HPDE6-E6E7 (cell line): ENCODE measurements at regions not wholly inside any gene's neighbourhood (a gene's known extent, or its start where the extent isn't known, plus 50 kb on each side); places are given as distances from the start of the nearest gene placed in this dataset.
A peak's percentile ranks its signal among the peaks of the same experiment; 100 is the strongest.
"Not testable (repeated sequence)": the region's sequence is repeated elsewhere in the genome, so short reads cannot be mapped to it uniquely, and the experiment has no call there.

Experiments
- DNase-seq: peaks from one replicate; pipeline ENCODE4 v3.0.0; 2011; ENCODE audit warnings: missing footprints; ENCODE audit errors: extremely low spot score

- DNase-seq = peak; percentile 69
These were observed 50.9 kb upstream of the HSPB3 start for GRCh38 chr5:54404568-54404967.

- DNase-seq = no peak
These were observed 51.5 kb upstream of the HSPB3 start for GRCh38 chr5:54403885-54404416.

GRCh38 chr5:54403121-54403520 lies 52.4 kb upstream of the HSPB3 start:
- DNase-seq = no peak

- no peak for DNase-seq
These were observed 54.0 kb upstream of the HSPB3 start for GRCh38 chr5:54401515-54401914.

- DNase-seq = no peak
These were observed 57.3 kb upstream of the HSPB3 start for GRCh38 chr5:54398191-54398590.

GRCh38 chr5:54397420-54397819 lies 58.1 kb upstream of the HSPB3 start:
- no peak for DNase-seq

- DNase-seq = not testable (repeated sequence)
These were observed 62.5 kb upstream of the HSPB3 start for GRCh38 chr5:54393007-54393406.

- DNase-seq = no peak
These were observed 64.9 kb upstream of the HSPB3 start for GRCh38 chr5:54390539-54391031.

- peak; percentile 94 for DNase-seq
These were observed 65.5 kb upstream of the HSPB3 start for GRCh38 chr5:54390015-54390414.

- not testable (repeated sequence) for DNase-seq
These were observed 66.1 kb upstream of the HSPB3 start for GRCh38 chr5:54389399-54389798.

- DNase-seq = no peak
These were observed 66.7 kb upstream of the HSPB3 start for GRCh38 chr5:54388811-54389210.

GRCh38 chr5:54388409-54388808 lies 67.1 kb upstream of the HSPB3 start:
- DNase-seq = no peak

- no peak for DNase-seq
These were observed 67.8 kb upstream of the HSPB3 start for GRCh38 chr5:54387659-54388232.

GRCh38 chr5:54387031-54387430 lies 68.5 kb upstream of the HSPB3 start:
- no peak for DNase-seq

- no peak for DNase-seq
These were observed 69.5 kb upstream of the HSPB3 start for GRCh38 chr5:54385994-54386393.

GRCh38 chr5:54384356-54384933 lies 71.1 kb upstream of the HSPB3 start:
- DNase-seq = no peak

GRCh38 chr5:54383941-54384340 lies 71.6 kb upstream of the HSPB3 start:
- no peak for DNase-seq

- no peak for DNase-seq
These were observed 72.1 kb upstream of the HSPB3 start for GRCh38 chr5:54383225-54383901.

GRCh38 chr5:54381319-54381718 lies 70.9 kb upstream of the ARL15 start:
- not testable (repeated sequence) for DNase-seq

GRCh38 chr5:54379590-54379989 lies 69.2 kb upstream of the ARL15 start:
- no peak for DNase-seq

- DNase-seq = no peak
These were observed 68.3 kb upstream of the ARL15 start for GRCh38 chr5:54378707-54379106.

- DNase-seq = not testable (repeated sequence)
These were observed 67.0 kb upstream of the ARL15 start for GRCh38 chr5:54377339-54377738.

- no peak for DNase-seq
These were observed 60.6 kb upstream of the ARL15 start for GRCh38 chr5:54370982-54371381.
